ENCODE measurements at regions not wholly inside any gene's neighbourhood (a gene's known extent, or its start where the extent isn't known, plus 50 kb on each side); places are given as distances from the start of the nearest gene placed in this dataset.

DNA sequence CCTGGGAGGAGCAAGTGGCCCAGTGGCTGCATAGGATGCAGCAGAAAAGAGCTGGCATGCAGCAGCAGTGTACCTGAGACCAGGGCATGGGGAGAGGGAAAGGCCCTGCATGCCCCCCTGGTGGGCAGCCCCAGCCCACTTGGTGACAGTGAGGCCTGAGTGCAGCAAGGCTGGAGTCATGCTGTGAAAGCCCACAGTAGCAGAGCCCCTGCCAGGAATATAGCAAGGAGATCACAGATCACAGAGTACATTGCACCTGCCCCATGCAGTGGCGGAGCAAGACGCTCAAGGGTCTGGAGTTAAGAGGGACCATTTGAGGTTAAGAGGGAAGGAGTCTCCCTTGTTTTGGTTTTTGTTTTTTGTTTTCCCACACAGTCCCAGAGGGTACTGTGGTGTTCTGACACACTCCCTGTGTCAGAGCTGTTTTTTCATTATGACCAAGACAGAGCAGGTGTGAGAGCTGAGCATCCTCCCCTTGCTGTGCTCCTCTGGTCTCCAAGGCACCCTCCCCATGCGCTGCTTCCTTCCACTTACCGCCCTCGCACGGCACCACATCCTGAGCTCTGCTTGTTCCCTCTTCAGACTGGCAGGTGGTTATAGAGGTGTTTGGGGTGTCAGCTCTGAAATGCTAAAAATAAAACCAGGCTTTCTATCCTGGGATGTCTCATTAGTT is 85.0 kb upstream of the UBL3 start:
- ChIA-PET POLR2A (no interaction called here), CTCF (interaction anchor here (0.6 to 2.1 kb wide), 7 partner anchors 11 to 316 kb away, joined by 3 to 24 read pairs (median 3); no protein-coding TSS in a partner anchor)
- no peak for TF ChIP-seq ZNF232 (CRISPR knock-in tag; IDR thresholded peaks at IDR 0.05)
- TF ChIP-seq ZNF423 (CRISPR knock-in tag; IDR thresholded peaks at IDR 0.05): peak; percentile 12; the same call in 1 of the 2 replicates
- H3K4me3 Mint-ChIP-seq: no peak overlapping the region
- peaks cover 36% of the 10 kb centered on the region for H3K4me1 Mint-ChIP-seq
- peak; percentile 51 for ATAC-seq
- no peak for DNase-seq (ENCODE audit: low spot score)
- H3K9me3 Mint-ChIP-seq: peaks cover 10% of the 10 kb centered on the region
- H3K27me3 Mint-ChIP-seq (ENCODE audit: low read depth): peaks cover 32% of the 10 kb centered on the region
- no peaks in the 10 kb centered on the region for H3K36me3 Mint-ChIP-seq
- H3K27ac Mint-ChIP-seq: no peak overlapping the region

DNA sequence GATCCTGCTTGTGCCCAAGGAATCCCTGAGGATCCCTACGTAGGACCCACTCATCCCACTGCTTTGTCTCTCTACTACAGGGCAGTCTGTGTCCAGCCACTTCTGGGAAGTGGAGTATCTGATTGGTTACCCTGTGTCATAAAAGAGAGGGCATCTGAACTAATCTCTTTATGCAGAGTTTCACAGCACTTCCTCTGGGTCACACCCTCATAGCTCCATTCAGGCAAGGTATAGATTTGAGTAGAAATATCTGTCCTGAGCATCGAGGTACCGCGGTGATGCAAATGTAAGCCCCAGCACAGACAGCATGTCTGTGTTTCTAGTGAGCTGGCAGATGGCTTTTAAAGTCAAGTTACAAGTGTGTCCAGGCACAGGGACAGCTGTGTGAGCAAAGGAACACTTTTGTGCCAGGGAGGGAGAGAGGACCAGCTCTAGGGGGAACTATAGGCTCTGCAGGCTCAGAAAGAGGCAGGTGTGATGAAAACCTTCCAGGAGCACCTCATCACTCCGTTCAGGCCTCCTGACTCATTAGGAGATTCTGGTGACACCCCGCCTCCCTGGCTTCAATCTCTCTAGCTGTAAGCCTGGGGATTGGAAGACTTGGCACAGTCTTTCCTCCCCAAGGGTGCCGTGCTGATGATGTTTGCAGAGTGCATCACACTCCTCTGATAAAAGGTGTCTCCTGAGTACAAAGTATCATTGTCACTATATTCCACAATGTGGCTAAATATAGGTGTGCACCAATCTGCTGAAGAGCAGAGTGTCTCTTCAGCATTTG is 84.3 kb upstream of the UBL3 start:
- DNase-seq (ENCODE audit: low spot score) (no peak), ATAC-seq (no peak)
- Mint-ChIP-seq H3K27ac (no peak overlapping the region), H3K27me3 (ENCODE audit: low read depth) (peaks cover 26% of the 10 kb centered on the region), H3K4me3 (no peak overlapping the region), H3K4me1 (peaks cover 34% of the 10 kb centered on the region), H3K36me3 (no peaks in the 10 kb centered on the region), H3K9me3 (peaks cover 16% of the 10 kb centered on the region)
- ChIA-PET POLR2A (no interaction called here), CTCF (interaction anchor here (1.4 to 2.1 kb wide), 2 partner anchors 10 to 11 kb away, joined by 10 to 24 read pairs; no protein-coding TSS in a partner anchor)
- TF ChIP-seq ZNF232 (CRISPR knock-in tag; IDR thresholded peaks at IDR 0.05): no peak
- TF ChIP-seq, protein P1, sequence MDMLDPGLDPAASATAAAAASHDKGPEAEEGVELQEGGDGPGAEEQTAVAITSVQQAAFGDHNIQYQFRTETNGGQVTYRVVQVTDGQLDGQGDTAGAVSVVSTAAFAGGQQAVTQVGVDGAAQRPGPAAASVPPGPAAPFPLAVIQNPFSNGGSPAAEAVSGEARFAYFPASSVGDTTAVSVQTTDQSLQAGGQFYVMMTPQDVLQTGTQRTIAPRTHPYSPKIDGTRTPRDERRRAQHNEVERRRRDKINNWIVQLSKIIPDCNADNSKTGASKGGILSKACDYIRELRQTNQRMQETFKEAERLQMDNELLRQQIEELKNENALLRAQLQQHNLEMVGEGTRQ (CRISPR knock-in tag; IDR thresholded peaks at IDR 0.05): no peak
- TF ChIP-seq ESRRA (CRISPR knock-in tag; IDR thresholded peaks at IDR 0.05; ENCODE audit: borderline replicate concordance): no peak
- TF ChIP-seq, protein P2, sequence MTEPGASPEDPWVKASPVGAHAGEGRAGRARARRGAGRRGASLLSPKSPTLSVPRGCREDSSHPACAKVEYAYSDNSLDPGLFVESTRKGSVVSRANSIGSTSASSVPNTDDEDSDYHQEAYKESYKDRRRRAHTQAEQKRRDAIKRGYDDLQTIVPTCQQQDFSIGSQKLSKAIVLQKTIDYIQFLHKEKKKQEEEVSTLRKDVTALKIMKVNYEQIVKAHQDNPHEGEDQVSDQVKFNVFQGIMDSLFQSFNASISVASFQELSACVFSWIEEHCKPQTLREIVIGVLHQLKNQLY (CRISPR knock-in tag; IDR thresholded peaks at IDR 0.05): no peak
- TF ChIP-seq, protein P3, sequence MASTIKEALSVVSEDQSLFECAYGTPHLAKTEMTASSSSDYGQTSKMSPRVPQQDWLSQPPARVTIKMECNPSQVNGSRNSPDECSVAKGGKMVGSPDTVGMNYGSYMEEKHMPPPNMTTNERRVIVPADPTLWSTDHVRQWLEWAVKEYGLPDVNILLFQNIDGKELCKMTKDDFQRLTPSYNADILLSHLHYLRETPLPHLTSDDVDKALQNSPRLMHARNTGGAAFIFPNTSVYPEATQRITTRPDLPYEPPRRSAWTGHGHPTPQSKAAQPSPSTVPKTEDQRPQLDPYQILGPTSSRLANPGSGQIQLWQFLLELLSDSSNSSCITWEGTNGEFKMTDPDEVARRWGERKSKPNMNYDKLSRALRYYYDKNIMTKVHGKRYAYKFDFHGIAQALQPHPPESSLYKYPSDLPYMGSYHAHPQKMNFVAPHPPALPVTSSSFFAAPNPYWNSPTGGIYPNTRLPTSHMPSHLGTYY (CRISPR knock-in tag; IDR thresholded peaks at IDR 0.05): no peak
- TF ChIP-seq, protein P4, sequence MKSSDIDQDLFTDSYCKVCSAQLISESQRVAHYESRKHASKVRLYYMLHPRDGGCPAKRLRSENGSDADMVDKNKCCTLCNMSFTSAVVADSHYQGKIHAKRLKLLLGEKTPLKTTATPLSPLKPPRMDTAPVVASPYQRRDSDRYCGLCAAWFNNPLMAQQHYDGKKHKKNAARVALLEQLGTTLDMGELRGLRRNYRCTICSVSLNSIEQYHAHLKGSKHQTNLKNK (CRISPR knock-in tag; IDR thresholded peaks at IDR 0.05): no peak

DNA sequence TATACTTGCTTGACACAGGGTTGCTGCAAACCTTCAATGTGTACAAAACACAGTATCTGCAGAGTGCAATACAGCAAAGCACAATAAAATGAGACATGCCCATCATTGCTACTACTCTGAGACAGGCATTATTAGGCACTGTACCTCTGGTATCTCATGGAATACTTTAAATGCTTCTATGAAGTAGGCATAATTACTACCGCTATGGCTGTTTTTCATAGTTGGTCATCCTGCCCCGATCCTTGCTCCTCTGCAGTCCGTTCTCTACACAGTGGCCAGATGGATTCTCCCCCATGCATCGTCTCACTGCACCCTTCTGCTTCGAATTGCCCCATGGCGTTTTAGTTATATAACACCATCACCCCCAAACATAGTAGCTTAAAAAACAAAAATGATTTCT is 83.0 kb upstream of the UBL3 start:
- no peak for DNase-seq (ENCODE audit: low spot score)
- POLR2A ChIA-PET: no interaction called here
- no peaks in the 10 kb centered on the region for H3K36me3 Mint-ChIP-seq
- CTCF ChIA-PET: interaction anchor here (1.4 kb wide), 1 partner anchor 9 kb away, joined by 10 read pairs; no protein-coding TSS in a partner anchor
- no peak overlapping the region for H3K4me3 Mint-ChIP-seq
- peaks cover 17% of the 10 kb centered on the region for H3K27me3 Mint-ChIP-seq (ENCODE audit: low read depth)
- peaks cover 25% of the 10 kb centered on the region for H3K4me1 Mint-ChIP-seq
- ATAC-seq: no peak
- H3K9me3 Mint-ChIP-seq: peaks cover 16% of the 10 kb centered on the region
- TF ChIP-seq, protein P2 (CRISPR knock-in tag; IDR thresholded peaks at IDR 0.05): no peak
- no peak for TF ChIP-seq MXD4 (CRISPR knock-in tag; IDR thresholded peaks at IDR 0.05; ENCODE audit: borderline replicate concordance)
- TF ChIP-seq NR1H2 (CRISPR knock-in tag; IDR thresholded peaks at IDR 0.05): no peak
- TF ChIP-seq, protein P3 (CRISPR knock-in tag; IDR thresholded peaks at IDR 0.05): no peak
- no peak for TF ChIP-seq RORB (CRISPR knock-in tag; IDR thresholded peaks at IDR 0.05)
- TF ChIP-seq, protein P4 (CRISPR knock-in tag; IDR thresholded peaks at IDR 0.05): no peak
- no peak for TF ChIP-seq TCF7 (CRISPR knock-in tag; IDR thresholded peaks at IDR 0.05; ENCODE audit: low read depth)
- TF ChIP-seq KAT7 (CRISPR knock-in tag; IDR thresholded peaks at IDR 0.05; ENCODE audit: borderline replicate concordance): no peak
- TF ChIP-seq GABPB1 (CRISPR knock-in tag; IDR thresholded peaks at IDR 0.05): no peak
- no peak for TF ChIP-seq ATF1 (CRISPR knock-in tag; IDR thresholded peaks at IDR 0.05)
- TF ChIP-seq NFATC4 (CRISPR knock-in tag; IDR thresholded peaks at IDR 0.05): no peak
- TF ChIP-seq, protein P5, sequence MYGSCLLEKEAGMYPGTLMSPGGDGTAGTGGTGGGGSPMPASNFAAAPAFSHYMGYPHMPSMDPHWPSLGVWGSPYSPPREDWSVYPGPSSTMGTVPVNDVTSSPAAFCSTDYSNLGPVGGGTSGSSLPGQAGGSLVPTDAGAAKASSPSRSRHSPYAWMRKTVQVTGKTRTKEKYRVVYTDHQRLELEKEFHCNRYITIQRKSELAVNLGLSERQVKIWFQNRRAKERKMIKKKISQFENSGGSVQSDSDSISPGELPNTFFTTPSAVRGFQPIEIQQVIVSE (CRISPR knock-in tag; IDR thresholded peaks at IDR 0.05; ENCODE audit: borderline replicate concordance): no peak
- TF ChIP-seq, protein P6, sequence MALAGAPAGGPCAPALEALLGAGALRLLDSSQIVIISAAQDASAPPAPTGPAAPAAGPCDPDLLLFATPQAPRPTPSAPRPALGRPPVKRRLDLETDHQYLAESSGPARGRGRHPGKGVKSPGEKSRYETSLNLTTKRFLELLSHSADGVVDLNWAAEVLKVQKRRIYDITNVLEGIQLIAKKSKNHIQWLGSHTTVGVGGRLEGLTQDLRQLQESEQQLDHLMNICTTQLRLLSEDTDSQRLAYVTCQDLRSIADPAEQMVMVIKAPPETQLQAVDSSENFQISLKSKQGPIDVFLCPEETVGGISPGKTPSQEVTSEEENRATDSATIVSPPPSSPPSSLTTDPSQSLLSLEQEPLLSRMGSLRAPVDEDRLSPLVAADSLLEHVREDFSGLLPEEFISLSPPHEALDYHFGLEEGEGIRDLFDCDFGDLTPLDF (CRISPR knock-in tag; IDR thresholded peaks at IDR 0.05): no peak
- H3K27ac Mint-ChIP-seq: no peak overlapping the region
